Colonic mucosa (tissue), 4 donors: ENCODE measurements at regions not wholly inside any gene's neighbourhood (a gene's known extent, or its start where the extent isn't known, plus 50 kb on each side); places are given as distances from the start of the nearest gene placed in this dataset.

ENCODE experiments used
- DNase-seq: peaks from one replicate; pipeline ENCODE4 v3.0.0-alpha.2; 2020
- H3K27ac ChIP-seq: fragments of 200-600 bp; one replicate; pipeline ENCODE4 v1.8.0; 2021
- H3K27me3 ChIP-seq: fragments of 200-600 bp; one replicate; pipeline ENCODE4 v1.8.0; 2021
- H3K36me3 ChIP-seq: fragments of 200-600 bp; one replicate; pipeline ENCODE4 v1.8.0; 2021
- H3K4me1 ChIP-seq: fragments of 200-600 bp; one replicate; pipeline ENCODE4 v1.8.0; 2021; ENCODE audit warnings: mild to moderate bottlenecking
- H3K4me3 ChIP-seq: fragments of 200-600 bp; one replicate; pipeline ENCODE4 v1.8.0; 2021
- H3K9ac ChIP-seq, 2 donors: one replicate each; pipeline ENCODE4 v1.7.0; 2013; ENCODE audit warnings: control low read depth in 2 of 2, low read depth in 2 of 2, low read length in 2 of 2
- H3K9me3 ChIP-seq: fragments of 200-600 bp; one replicate; pipeline ENCODE4 v1.8.0; 2021
- intact Hi-C: fragments of 100-400 bp; cut with DNase I; formaldehyde crosslinking; loops from one replicate; pipeline ENCODE4 v1.14.1; 2022
- TF ChIP-seq, protein P1 (sequence below): fragments of 200-600 bp; IDR thresholded peaks from one replicate; pipeline ENCODE4 v1.8.0; 2022; ENCODE audit warnings: antibody characterized with exemption, mild to moderate bottlenecking
- donor health status: healthy.
- donor health status: DM: no; HTN: no; CAD: no.
- donor health status: DM: no; HTN: no; CAD: no.

DNA sequence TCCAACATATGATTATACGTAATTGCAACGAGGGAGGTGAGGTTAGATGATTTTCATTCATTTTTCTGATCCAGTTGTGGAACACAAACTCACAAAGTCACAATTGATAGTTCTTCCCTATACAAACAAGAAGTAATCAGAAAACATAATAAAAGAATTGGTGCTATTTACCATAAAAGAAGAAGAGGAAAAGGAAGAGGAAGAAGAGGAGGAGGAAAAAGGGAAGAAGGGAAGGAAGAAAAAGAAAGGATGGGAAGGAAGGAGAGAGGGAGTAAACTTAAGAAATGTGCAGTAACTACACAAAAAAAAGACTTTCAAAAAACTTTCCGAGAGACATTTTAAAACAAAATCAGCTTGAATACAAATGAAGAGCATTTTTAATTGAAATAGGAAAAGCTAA lies 65.0 kb downstream of the CCDC71L start:
- TF ChIP-seq, protein P1, sequence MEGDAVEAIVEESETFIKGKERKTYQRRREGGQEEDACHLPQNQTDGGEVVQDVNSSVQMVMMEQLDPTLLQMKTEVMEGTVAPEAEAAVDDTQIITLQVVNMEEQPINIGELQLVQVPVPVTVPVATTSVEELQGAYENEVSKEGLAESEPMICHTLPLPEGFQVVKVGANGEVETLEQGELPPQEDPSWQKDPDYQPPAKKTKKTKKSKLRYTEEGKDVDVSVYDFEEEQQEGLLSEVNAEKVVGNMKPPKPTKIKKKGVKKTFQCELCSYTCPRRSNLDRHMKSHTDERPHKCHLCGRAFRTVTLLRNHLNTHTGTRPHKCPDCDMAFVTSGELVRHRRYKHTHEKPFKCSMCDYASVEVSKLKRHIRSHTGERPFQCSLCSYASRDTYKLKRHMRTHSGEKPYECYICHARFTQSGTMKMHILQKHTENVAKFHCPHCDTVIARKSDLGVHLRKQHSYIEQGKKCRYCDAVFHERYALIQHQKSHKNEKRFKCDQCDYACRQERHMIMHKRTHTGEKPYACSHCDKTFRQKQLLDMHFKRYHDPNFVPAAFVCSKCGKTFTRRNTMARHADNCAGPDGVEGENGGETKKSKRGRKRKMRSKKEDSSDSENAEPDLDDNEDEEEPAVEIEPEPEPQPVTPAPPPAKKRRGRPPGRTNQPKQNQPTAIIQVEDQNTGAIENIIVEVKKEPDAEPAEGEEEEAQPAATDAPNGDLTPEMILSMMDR: no peak
- Histone ChIP-seq H3K4me1 (no peaks in the 10 kb centered on the region), H3K27ac (no peak overlapping the region), H3K36me3 (no peaks in the 10 kb centered on the region), H3K9ac (no peak overlapping the region), H3K27me3 (no peaks in the 10 kb centered on the region), H3K4me3 (no peak overlapping the region), H3K9me3 (no peaks in the 10 kb centered on the region)
- DNase-seq: no peak
- intact Hi-C loops: no loop called here

DNA sequence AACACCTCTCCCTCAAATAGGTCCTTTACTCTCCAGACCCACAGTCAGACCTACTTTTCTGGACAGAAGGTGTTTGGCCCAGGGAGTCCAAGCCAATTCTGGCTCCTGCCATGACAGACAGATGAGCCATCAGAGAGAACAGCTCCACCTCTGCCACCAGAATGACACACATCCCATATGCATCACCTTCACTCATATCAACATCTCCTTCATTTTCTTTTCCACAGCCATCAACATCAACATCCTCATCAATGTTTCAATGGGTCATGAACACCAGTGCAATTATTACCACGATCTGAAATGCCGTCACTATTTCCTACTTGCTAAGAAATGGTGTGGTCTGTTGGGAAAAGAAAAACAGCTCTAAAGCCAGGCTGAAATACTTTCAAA lies 67.9 kb downstream of the CCDC71L start:
- intact Hi-C loops: no loop called here
- TF ChIP-seq, protein P1: no peak

DNA sequence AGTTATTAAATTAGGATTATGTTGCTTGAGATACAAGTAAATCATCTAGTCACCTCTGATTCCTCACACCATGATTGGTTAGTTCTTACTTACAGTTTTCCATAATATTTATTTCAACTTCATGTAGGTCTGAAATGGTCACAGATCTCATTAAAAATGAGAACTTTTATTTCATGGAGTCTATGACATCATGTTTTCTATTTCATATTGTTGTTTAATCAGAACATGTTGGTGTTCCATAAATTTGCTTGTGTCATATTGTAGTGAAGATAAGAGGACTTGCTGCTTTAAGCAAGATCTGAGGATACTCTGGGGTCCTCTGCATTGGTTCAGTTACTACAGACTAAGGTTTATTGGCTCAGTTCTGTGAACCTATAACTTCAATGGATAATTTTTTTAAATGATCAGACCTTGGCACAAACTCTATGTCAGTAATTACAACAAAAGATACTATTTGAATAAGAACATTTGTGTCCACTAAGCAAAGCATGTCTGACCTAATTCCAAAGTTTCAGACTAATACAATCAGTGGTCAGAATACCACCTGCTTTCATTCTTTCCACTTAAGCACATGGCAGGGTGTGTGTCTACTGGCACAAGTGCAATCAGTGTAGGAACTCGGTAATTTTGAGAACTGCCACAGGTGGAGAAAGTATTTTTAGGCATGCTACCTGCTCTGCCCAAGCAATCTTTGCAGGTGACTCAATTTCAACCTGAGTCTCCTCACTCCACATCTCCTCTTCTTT lies 68.5 kb downstream of the CCDC71L start:
- H3K9me3 ChIP-seq: no peaks in the 10 kb centered on the region
- intact Hi-C loops: no loop called here
- H3K36me3 ChIP-seq: no peaks in the 10 kb centered on the region
- no peak overlapping the region for H3K27ac ChIP-seq
- H3K27me3 ChIP-seq: no peaks in the 10 kb centered on the region
- no peak overlapping the region for H3K4me3 ChIP-seq
- H3K4me1 ChIP-seq: no peaks in the 10 kb centered on the region
- TF ChIP-seq, protein P1: no peak
- DNase-seq: no peak
- no peak overlapping the region for H3K9ac ChIP-seq

More for the DNA sequence above, 67.9 kb downstream of the CCDC71L start:
- Histone ChIP-seq H3K4me3 (no peak overlapping the region), H3K9me3 (no peaks in the 10 kb centered on the region), H3K27me3 (no peaks in the 10 kb centered on the region), H3K27ac (no peak overlapping the region), H3K9ac (no peak overlapping the region), H3K36me3 (no peaks in the 10 kb centered on the region), H3K4me1 (no peaks in the 10 kb centered on the region)
- DNase-seq: no peak

DNA sequence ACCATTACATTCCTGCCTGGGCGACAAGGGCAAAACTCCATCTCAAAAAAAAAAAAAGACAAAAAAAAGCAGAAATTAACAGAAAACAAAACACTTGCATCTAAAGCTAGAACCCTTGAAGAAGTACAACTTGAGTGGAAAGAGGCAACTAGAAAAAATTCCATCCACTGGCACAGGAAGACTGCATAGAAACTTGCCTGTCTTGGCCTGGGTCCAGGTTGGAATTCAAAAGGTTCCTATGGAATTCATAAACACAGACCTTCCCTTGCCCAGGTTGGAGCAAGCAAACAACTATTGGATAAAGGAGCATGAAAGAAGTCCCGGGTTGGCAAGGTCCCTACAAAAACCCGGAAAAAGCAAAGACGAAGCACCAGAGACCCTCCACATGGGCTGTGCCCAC lies 69.8 kb downstream of the CCDC71L start:
- Histone ChIP-seq H3K27me3 (no peaks in the 10 kb centered on the region), H3K36me3 (no peaks in the 10 kb centered on the region), H3K4me1 (no peaks in the 10 kb centered on the region), H3K27ac (no peak overlapping the region), H3K4me3 (no peak overlapping the region), H3K9me3 (no peaks in the 10 kb centered on the region), H3K9ac (no peak overlapping the region)
- TF ChIP-seq, protein P1: no peak
- intact Hi-C loops: no loop called here
- no peak for DNase-seq

DNA sequence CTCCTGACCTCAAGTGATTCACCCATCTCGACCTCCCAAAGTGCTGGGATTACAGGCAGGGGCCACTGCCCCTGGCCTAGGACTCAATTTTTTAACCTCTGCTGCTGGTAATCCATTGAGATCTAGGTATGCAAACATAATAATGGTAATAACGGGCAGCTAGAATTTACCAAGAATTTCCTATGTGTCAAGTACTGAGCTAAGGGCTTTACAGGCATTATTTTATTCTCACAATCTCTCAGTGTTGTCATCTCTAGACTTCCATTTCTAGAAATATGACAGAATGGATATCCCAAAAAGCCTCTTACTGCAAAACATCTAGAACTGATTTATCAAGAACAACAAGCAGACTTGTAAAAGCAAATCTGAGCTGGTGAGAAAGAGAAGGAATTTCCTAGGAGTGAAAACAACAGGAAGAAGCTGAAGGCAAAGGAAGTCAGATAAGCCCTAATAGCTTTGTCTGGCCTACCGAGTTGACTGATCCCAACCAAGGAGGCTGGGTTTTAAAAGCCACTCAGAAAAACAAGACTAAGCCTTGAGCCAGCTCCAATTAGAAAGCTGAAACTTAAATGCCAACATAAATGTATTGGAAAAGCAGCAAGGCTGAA lies 70.6 kb downstream of the CCDC71L start:
- Histone ChIP-seq H3K9me3 (no peaks in the 10 kb centered on the region), H3K4me3 (no peak overlapping the region), H3K9ac (no peak overlapping the region), H3K4me1 (no peaks in the 10 kb centered on the region), H3K27me3 (no peaks in the 10 kb centered on the region), H3K27ac (no peak overlapping the region), H3K36me3 (no peaks in the 10 kb centered on the region)
- intact Hi-C loops: no loop called here
- no peak for DNase-seq
- TF ChIP-seq, protein P1: no peak
